Neuronal stem cell (in vitro differentiated cells): ENCODE measurements at regions not wholly inside any gene's neighbourhood (a gene's known extent, or its start where the extent isn't known, plus 50 kb on each side); places are given as distances from the start of the nearest gene placed in this dataset. TPM values are rescaled to one million over a fixed set of nuclear protein-coding genes. Genes with fewer than 3 reads are reported as not detected.

Experiments used
- DNase-seq: peaks from one replicate; pipeline ENCODE4 v3.0.0-alpha.2; 2013; ENCODE audit warnings: low spot score
- H2AFZ ChIP-seq: one replicate; pipeline ENCODE4 v1.6.1; 2013; ENCODE audit warnings: mild to moderate bottlenecking, low read length, inconsistent platforms
- H2AK5ac ChIP-seq: 2 replicates; pipeline ENCODE4 v1.6.1; 2013; ENCODE audit warnings: low read depth, mild to moderate bottlenecking, inconsistent platforms, low read length, moderate library complexity, mixed read lengths
- H2BK120ac ChIP-seq: 2 replicates; pipeline ENCODE4 v1.6.1; 2013; ENCODE audit warnings: low read depth, mild to moderate bottlenecking, inconsistent platforms, low read length, moderate library complexity, mixed read lengths
- H2BK12ac ChIP-seq: one replicate; pipeline ENCODE4 v1.6.1; 2013; ENCODE audit warnings: low read length, inconsistent platforms
- H2BK15ac ChIP-seq: 2 replicates; pipeline ENCODE4 v1.6.1; 2013; ENCODE audit warnings: mild to moderate bottlenecking, low read length, inconsistent platforms, mixed read lengths
- H2BK5ac ChIP-seq: one replicate; pipeline ENCODE4 v1.6.1; 2013; ENCODE audit warnings: inconsistent platforms, mild to moderate bottlenecking, low read length, moderate library complexity
- H3K14ac ChIP-seq: one replicate; pipeline ENCODE4 v1.6.1; 2013; ENCODE audit warnings: low read length, inconsistent platforms
- H3K18ac ChIP-seq: 2 replicates; pipeline ENCODE4 v1.6.1; 2013; ENCODE audit warnings: low read length, inconsistent platforms
- H3K23ac ChIP-seq: 2 replicates; pipeline ENCODE4 v1.6.1; 2013; ENCODE audit warnings: low read depth, mild to moderate bottlenecking, mixed read lengths, low read length, inconsistent platforms; ENCODE audit not compliant: poor library complexity
- H3K27ac ChIP-seq: replicated peaks from 3 replicates; pipeline ENCODE4 v1.5.1; 2013; ENCODE audit warnings: low read length, inconsistent platforms
- H3K27me3 ChIP-seq, 3 experiments: 2 replicates each; pipeline ENCODE4 v1.6.1; 2013; ENCODE audit warnings: low read length in 3 of 3, mild to moderate bottlenecking in 2 of 3, inconsistent platforms in 1 of 3, low read depth in 1 of 3, mixed read lengths in 1 of 3, moderate library complexity in 1 of 3; ENCODE audit not compliant: control insufficient read depth in 3 of 3, insufficient read depth in 3 of 3
- H3K36me3 ChIP-seq, 2 donors: replicated peaks in 1 of 2; 2 replicates each; pipeline ENCODE4 v1.6.1; 2013; ENCODE audit warnings: low read length in 2 of 2; ENCODE audit not compliant: control insufficient read depth in 2 of 2, insufficient read depth in 2 of 2
- H3K4ac ChIP-seq: 2 replicates; pipeline ENCODE4 v1.6.1; 2013; ENCODE audit warnings: inconsistent platforms, mild to moderate bottlenecking, low read length, moderate library complexity
- H3K4me1 ChIP-seq, 2 donors: 1 replicate in 1 of 2; 2 replicates in 1 of 2; pipeline ENCODE4 v1.6.1; 2013; ENCODE audit warnings: low read length in 2 of 2, low read depth in 1 of 2; ENCODE audit not compliant: control insufficient read depth in 2 of 2, insufficient read depth in 1 of 2
- H3K4me2 ChIP-seq: one replicate; pipeline ENCODE4 v1.6.1; 2013; ENCODE audit warnings: mild to moderate bottlenecking, low read length, inconsistent platforms; ENCODE audit not compliant: insufficient read depth, poor library complexity, severe bottlenecking
- H3K4me3 ChIP-seq, 2 donors: 2 replicates each; pipeline ENCODE4 v1.5.1; 2013; ENCODE audit warnings: low read length in 2 of 2, mild to moderate bottlenecking in 2 of 2, inconsistent platforms in 1 of 2, moderate library complexity in 1 of 2
- H3K79me1 ChIP-seq: one replicate; pipeline ENCODE4 v1.6.1; 2013; ENCODE audit warnings: low read depth, mild to moderate bottlenecking, inconsistent platforms, low read length, moderate library complexity
- H3K9ac ChIP-seq: one replicate; pipeline ENCODE4 v1.6.1; 2013; ENCODE audit warnings: mild to moderate bottlenecking, low read depth, low read length, inconsistent platforms; ENCODE audit not compliant: poor library complexity
- H3K9me3 ChIP-seq, 2 donors: replicated peaks in 1 of 2; 2 replicates each; pipeline versions ENCODE3 to v1.6.1; 2013; ENCODE audit warnings: low read length in 2 of 2, mild to moderate bottlenecking in 2 of 2, inconsistent platforms in 1 of 2, low read depth in 1 of 2, mixed read lengths in 1 of 2, moderate library complexity in 1 of 2; ENCODE audit not compliant: control insufficient read depth in 2 of 2, insufficient read depth in 1 of 2
- H4K8ac ChIP-seq: one replicate; pipeline ENCODE4 v1.6.1; 2013; ENCODE audit warnings: low read depth, mild to moderate bottlenecking, inconsistent platforms, low read length, moderate library complexity
- H4K91ac ChIP-seq: one replicate; pipeline ENCODE4 v1.6.1; 2013; ENCODE audit warnings: low read length, low read depth, mild to moderate bottlenecking, inconsistent platforms; ENCODE audit not compliant: poor library complexity
- WGBS, 2 donors: extraction: QIAGEN DNeasy Blood & Tissue Kit; methylation state at CpG; one replicate each; pipeline ENCODE4 v1.1.7; 2013; ENCODE audit warnings: missing lambda C conversion rate in 2 of 2, mixed read lengths in 1 of 2; ENCODE audit not compliant: insufficient read length in 2 of 2, insufficient replicate concordance in 1 of 2; ENCODE audit errors: extremely low coverage in 2 of 2; 5-methylcytosine and 5-hydroxymethylcytosine counted together
- small RNA-seq: library from polyadenylated mRNA; stranded (forward); fragments of <200 nt; extraction: miRNeasy Mini kit (QIAGEN cat#:217004); gene quantifications from one replicate; pipeline ENCODE3, GENCODE V24; 2013; ENCODE audit not compliant: insufficient read depth

GRCh38 chr10:91164520-91165065 is 55.9 kb upstream of the PCGF5 start:
- no peak overlapping the region for H4K8ac ChIP-seq
- peaks cover 0 to 3% of the 10 kb centered on the region in 2 donors for H3K9me3 ChIP-seq
- H3K79me1 ChIP-seq: no peaks in the 10 kb centered on the region
- no peak overlapping the region for H3K18ac ChIP-seq
- WGBS, 2 donors: no CpG with 5 or more reads among the region's 7 CpGs
- no peak overlapping the region for H4K91ac ChIP-seq
- H3K4ac ChIP-seq: no peak overlapping the region
- no peak overlapping the region for H2AFZ ChIP-seq
- no peak overlapping the region for H3K9ac ChIP-seq
- H3K27me3 ChIP-seq: peaks cover 0 to 33% (median 2%) of the 10 kb centered on the region in 3 experiments
- no peak overlapping the region for H2BK12ac ChIP-seq
- H3K14ac ChIP-seq: no peak overlapping the region
- no peak overlapping the region for H3K23ac ChIP-seq
- peak overlapping the region in 1 of 2 donors; percentile 75 for H3K4me3 ChIP-seq
- H2BK120ac ChIP-seq: no peak overlapping the region
- no peak overlapping the region for H2AK5ac ChIP-seq
- DNase-seq: no peak
- H3K4me2 ChIP-seq: no peak overlapping the region
- no peak overlapping the region for H3K27ac ChIP-seq
- no peaks in the 10 kb centered on the region for H3K36me3 ChIP-seq
- H2BK15ac ChIP-seq: no peak overlapping the region
- H2BK5ac ChIP-seq: no peak overlapping the region
- peaks cover 0 to 4% of the 10 kb centered on the region in 2 donors for H3K4me1 ChIP-seq

GRCh38 chr10:91167406-91167805 is 53.1 kb upstream of the PCGF5 start:
- Histone ChIP-seq H3K4ac (no peak overlapping the region), H3K4me2 (no peak overlapping the region), H4K91ac (no peak overlapping the region), H4K8ac (no peak overlapping the region), H3K79me1 (no peaks in the 10 kb centered on the region), H2BK120ac (no peak overlapping the region), H3K23ac (no peak overlapping the region), H3K27ac (no peak overlapping the region), H2BK5ac (no peak overlapping the region), H3K9ac (no peak overlapping the region), H2AK5ac (no peak overlapping the region), H2BK12ac (no peak overlapping the region), H3K4me3 (no peak overlapping the region), H3K4me1 (no peaks in the 10 kb centered on the region), H3K14ac (no peak overlapping the region), H2AFZ (no peak overlapping the region), H3K27me3 (peaks cover 0 to 17% (median under 1%) of the 10 kb centered on the region in 3 experiments), H3K18ac (no peak overlapping the region), H2BK15ac (no peak overlapping the region), H3K36me3 (no peaks in the 10 kb centered on the region), H3K9me3 (peaks cover 0 to 19% of the 10 kb centered on the region in 2 donors)
- no peak for DNase-seq
- no CpG with 5 or more reads among the region's 2 CpGs for WGBS, 2 donors

- Histone ChIP-seq H2BK12ac (no peak overlapping the region), H2BK15ac (no peak overlapping the region), H3K4ac (no peak overlapping the region), H3K14ac (no peak overlapping the region), H3K27me3 (peaks cover 0 to under 1% (median 0%) of the 10 kb centered on the region in 3 experiments), H3K23ac (no peak overlapping the region), H4K8ac (no peak overlapping the region), H3K9ac (no peak overlapping the region), H3K27ac (no peak overlapping the region), H4K91ac (no peak overlapping the region), H3K4me2 (no peak overlapping the region), H3K4me3 (no peak overlapping the region), H3K18ac (no peak overlapping the region), H3K36me3 (no peaks in the 10 kb centered on the region), H3K9me3 (peaks cover 0 to 22% of the 10 kb centered on the region in 2 donors), H3K4me1 (no peaks in the 10 kb centered on the region), H2AFZ (no peak overlapping the region), H2AK5ac (no peak overlapping the region), H2BK5ac (no peak overlapping the region), H2BK120ac (no peak overlapping the region), H3K79me1 (no peaks in the 10 kb centered on the region)
- no peak for DNase-seq
- WGBS, 2 donors: no CpG with 5 or more reads among the region's 1 CpG
These were observed 50.0 kb upstream of the PCGF5 start for GRCh38 chr10:91170418-91170817.

Small RNA genes lying in the stretch of these regions (small RNA-seq; reads per million reads assigned to genes)
- gene AL365434.2: not detected
